ENCODE measurements at regions not wholly inside any gene's neighbourhood (a gene's known extent, or its start where the extent isn't known, plus 50 kb on each side); places are given as distances from the start of the nearest gene placed in this dataset.

DNA sequence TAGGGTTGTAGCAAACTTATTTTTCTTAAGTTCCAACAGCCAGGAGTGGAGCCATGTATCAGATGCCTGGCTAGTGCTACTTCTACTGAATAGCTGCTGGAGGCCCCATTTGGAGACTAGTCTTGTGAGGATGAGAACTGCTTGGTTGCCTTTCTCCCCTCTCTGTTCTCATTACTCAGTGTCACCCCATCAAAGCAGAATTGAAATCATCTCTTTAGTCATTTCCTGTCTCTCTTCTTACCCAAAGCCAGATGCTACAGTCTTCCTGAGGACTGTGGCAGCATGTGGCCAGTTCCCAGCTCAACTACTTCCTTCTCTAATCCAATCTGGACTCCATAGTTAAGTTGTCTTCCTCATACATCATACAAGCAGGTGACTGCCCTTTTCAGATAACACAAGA is 197.5 kb downstream of the BRINP2 start:
- CTCF ChIA-PET, result no interaction called here
- Mint-ChIP-seq H3K27me3 (ENCODE audit: low read depth) (no peaks in the 10 kb centered on the region), H3K4me1 (ENCODE audit: low read depth) (no peaks in the 10 kb centered on the region), H3K27ac (no peak overlapping the region), H3K9me3 (peaks cover 4% of the 10 kb centered on the region), H3K4me3 (no peak overlapping the region), H3K36me3 (ENCODE audit: low read depth) (no peaks in the 10 kb centered on the region)
- no peak for DNase-seq
- intact Hi-C loops (cut with micrococcal nuclease), result no loop called here

DNA sequence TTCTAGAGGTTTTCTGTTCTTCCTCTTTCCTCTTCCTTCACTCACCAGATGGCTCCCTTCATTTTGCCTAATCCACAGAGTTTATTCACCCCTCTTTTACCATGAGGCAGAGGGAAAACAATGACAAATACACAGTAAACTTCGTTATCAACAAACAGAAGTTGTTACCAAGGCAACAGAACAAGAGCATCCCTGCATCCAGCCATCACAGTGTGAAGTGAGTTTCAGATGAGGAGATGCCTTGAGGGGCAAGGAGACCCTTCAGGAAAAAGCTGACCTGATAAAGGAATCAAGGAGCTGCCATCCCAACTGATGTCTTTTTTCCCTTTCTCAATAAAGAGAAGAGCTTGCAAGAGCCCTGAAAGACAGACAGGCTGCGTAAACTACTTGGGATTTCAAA is 195.3 kb downstream of the BRINP2 start:
- CTCF ChIA-PET, result no interaction called here
- Mint-ChIP-seq H3K36me3 (ENCODE audit: low read depth) (no peaks in the 10 kb centered on the region), H3K27me3 (ENCODE audit: low read depth) (no peaks in the 10 kb centered on the region), H3K9me3 (no peaks in the 10 kb centered on the region), H3K4me3 (no peak overlapping the region), H3K4me1 (ENCODE audit: low read depth) (no peaks in the 10 kb centered on the region), H3K27ac (no peak overlapping the region)
- intact Hi-C loops (cut with micrococcal nuclease), result no loop called here
- DNase-seq, result no peak

- no peak overlapping the region for H3K27ac Mint-ChIP-seq
- no peaks in the 10 kb centered on the region for H3K27me3 Mint-ChIP-seq (ENCODE audit: low read depth)
- intact Hi-C loops (cut with micrococcal nuclease), result no loop called here
- CTCF ChIA-PET, result no interaction called here
- no peak overlapping the region for H3K4me3 Mint-ChIP-seq
- no peak for DNase-seq
- no peaks in the 10 kb centered on the region for H3K4me1 Mint-ChIP-seq (ENCODE audit: low read depth)
- H3K9me3 Mint-ChIP-seq, result no peaks in the 10 kb centered on the region
- no peaks in the 10 kb centered on the region for H3K36me3 Mint-ChIP-seq (ENCODE audit: low read depth)
Observed at GRCh38 chr1:177360791-177361190, 190.0 kb downstream of the BRINP2 start.

DNA sequence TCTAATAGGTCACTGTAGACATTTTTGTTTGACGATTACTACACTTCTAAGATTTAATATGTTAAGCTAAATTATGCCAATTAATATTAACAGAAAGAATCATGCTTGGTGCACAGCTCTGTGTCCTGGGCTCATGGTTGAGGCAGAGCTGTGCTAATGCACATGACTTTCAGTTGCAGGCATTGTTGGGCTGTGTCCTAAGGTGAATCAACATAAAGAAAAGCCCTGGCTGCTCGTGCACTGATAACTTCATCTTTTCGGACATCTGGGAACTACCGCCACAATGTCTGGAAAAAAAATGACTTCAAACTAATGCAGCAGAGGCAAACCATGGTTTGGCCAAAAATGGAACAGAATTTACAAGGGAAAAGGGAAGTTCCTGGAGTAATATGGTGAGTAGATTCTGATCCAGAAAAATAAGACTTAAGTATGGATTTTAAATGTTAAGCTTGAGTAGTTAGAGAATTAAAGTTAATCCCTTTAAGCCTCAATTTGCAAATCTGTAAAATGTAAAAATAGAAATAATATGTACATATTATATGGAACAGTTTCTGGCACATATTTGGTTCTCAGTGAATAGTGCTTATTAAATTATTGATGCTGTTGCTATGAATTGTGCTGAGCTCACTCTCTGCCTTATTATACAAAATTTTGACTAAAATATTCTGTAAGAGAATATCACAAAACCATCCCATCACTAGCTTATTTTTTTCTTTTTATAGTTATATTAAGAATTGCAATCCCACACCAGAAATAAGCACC is 186.1 kb downstream of the BRINP2 start:
- no peaks in the 10 kb centered on the region for H3K9me3 Mint-ChIP-seq
- no peaks in the 10 kb centered on the region for H3K4me1 Mint-ChIP-seq (ENCODE audit: low read depth)
- CTCF ChIA-PET, result no interaction called here
- H3K27ac Mint-ChIP-seq, result no peak overlapping the region
- DNase-seq, result no peak
- H3K4me3 Mint-ChIP-seq, result no peak overlapping the region
- H3K27me3 Mint-ChIP-seq (ENCODE audit: low read depth), result no peaks in the 10 kb centered on the region
- no peaks in the 10 kb centered on the region for H3K36me3 Mint-ChIP-seq (ENCODE audit: low read depth)
- intact Hi-C loops (cut with micrococcal nuclease), result no loop called here

- no peaks in the 10 kb centered on the region for H3K27me3 Mint-ChIP-seq (ENCODE audit: low read depth)
- no peaks in the 10 kb centered on the region for H3K4me1 Mint-ChIP-seq (ENCODE audit: low read depth)
- intact Hi-C loops (cut with micrococcal nuclease), result no loop called here
- H3K9me3 Mint-ChIP-seq, result no peaks in the 10 kb centered on the region
- H3K36me3 Mint-ChIP-seq (ENCODE audit: low read depth), result no peaks in the 10 kb centered on the region
- no peak overlapping the region for H3K27ac Mint-ChIP-seq
- H3K4me3 Mint-ChIP-seq, result no peak overlapping the region
- CTCF ChIA-PET, result interaction anchor here (1.8 kb wide), 1 partner anchor 457 kb away, joined by 3 read pairs; no protein-coding TSS in a partner anchor
- no peak for DNase-seq
Observed at GRCh38 chr1:177355575-177355974, 184.8 kb downstream of the BRINP2 start.

DNA sequence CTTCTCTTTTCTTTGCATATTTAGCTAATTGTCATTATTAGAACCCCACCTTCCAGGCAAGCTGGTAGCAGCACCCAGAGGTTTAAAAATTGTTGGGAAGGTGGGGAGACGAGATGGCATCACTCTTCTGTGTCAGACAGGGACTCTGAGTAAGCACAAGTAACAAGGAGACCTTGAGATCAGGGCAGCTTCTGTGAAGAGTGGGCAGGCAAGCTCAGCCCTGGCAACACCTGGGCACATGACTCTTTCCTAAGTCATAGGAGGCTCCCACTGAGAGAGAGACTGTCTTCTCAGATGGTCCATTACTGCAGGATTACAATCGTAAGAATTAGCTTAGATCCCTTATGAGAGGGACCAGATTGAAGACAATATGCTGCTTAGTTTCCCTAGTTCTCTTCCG is 183.5 kb downstream of the BRINP2 start:
- intact Hi-C loops (cut with micrococcal nuclease), result no loop called here
- CTCF ChIA-PET, result interaction anchor here (1.8 kb wide), 1 partner anchor 456 kb away, joined by 3 read pairs; no protein-coding TSS in a partner anchor
- DNase-seq, result no peak
- no peak overlapping the region for H3K4me3 Mint-ChIP-seq
- H3K27me3 Mint-ChIP-seq (ENCODE audit: low read depth), result no peaks in the 10 kb centered on the region
- H3K36me3 Mint-ChIP-seq (ENCODE audit: low read depth), result no peaks in the 10 kb centered on the region
- no peaks in the 10 kb centered on the region for H3K4me1 Mint-ChIP-seq (ENCODE audit: low read depth)
- H3K27ac Mint-ChIP-seq, result no peak overlapping the region
- H3K9me3 Mint-ChIP-seq, result no peaks in the 10 kb centered on the region

DNA sequence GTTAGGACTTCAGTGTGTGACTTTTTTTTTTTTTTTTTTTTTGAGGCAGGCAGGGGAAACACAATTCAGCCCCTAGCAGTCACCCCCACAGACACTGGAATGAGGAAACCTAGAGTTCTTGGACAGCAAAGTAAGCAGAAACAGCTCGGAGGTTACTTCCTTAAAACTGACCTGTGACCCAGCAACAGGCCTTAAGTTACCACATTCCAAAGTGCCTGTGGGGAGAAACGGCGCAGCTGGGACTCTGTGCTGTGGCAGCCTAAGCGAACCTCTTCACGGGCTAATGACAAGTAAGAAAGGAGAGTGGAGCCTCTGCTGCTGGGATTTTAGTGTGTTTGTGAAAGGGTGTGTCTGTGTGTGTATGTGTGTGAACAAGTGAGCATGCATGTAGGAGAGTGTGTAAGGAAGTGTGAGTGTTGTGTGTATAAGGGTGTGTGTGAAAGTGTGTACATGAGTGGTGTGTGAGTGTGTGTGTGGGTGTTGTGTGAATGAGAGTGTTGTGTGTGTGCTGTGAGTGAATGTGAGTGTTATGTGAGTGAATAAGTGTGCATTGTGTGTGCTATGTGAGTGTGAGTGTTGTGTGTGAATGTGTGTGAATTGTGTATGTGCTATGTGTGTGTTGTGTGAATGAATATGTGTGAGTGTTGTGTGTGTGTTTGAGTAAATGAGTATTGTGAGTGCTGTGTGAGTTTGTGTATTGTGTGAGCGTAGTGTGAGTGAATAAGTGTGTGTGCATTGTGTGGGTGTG is 180.8 kb downstream of the BRINP2 start:
- Mint-ChIP-seq H3K9me3 (no peaks in the 10 kb centered on the region), H3K4me1 (ENCODE audit: low read depth) (no peaks in the 10 kb centered on the region), H3K27ac (no peak overlapping the region), H3K27me3 (ENCODE audit: low read depth) (no peaks in the 10 kb centered on the region), H3K4me3 (no peak overlapping the region), H3K36me3 (ENCODE audit: low read depth) (no peaks in the 10 kb centered on the region)
- intact Hi-C loops (cut with micrococcal nuclease), result no loop called here
- DNase-seq, result no peak
- CTCF ChIA-PET, result no interaction called here

- intact Hi-C loops (cut with micrococcal nuclease), result no loop called here
- Mint-ChIP-seq H3K9me3 (no peaks in the 10 kb centered on the region), H3K27me3 (ENCODE audit: low read depth) (no peaks in the 10 kb centered on the region), H3K4me3 (no peak overlapping the region), H3K27ac (no peak overlapping the region), H3K4me1 (ENCODE audit: low read depth) (no peaks in the 10 kb centered on the region), H3K36me3 (ENCODE audit: low read depth) (no peaks in the 10 kb centered on the region)
- CTCF ChIA-PET, result no interaction called here
- DNase-seq, result no peak
Observed at GRCh38 chr1:177346790-177347359, 176.1 kb downstream of the BRINP2 start.

DNA sequence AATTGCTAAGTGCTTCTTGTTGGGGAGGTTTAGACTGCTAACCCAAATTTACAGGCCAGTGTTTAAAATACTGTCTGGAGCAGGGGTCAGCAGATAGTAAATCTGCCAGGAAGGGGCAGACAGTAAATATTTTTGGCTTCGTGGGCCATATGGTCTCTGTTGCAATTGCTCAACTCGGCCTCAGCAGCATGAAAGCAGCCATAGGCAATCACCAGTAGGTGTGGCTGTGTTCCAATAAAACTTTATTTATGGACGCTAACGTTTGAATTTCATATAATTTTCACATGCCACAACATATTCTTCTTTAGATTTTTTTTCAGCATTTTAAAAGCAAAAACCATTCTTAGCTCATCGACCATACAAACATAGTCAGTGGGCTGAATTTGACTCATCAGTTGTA is 172.7 kb downstream of the BRINP2 start:
- Mint-ChIP-seq H3K27me3 (ENCODE audit: low read depth) (no peaks in the 10 kb centered on the region), H3K4me3 (no peak overlapping the region), H3K27ac (no peak overlapping the region), H3K9me3 (no peaks in the 10 kb centered on the region), H3K36me3 (ENCODE audit: low read depth) (no peaks in the 10 kb centered on the region), H3K4me1 (ENCODE audit: low read depth) (no peaks in the 10 kb centered on the region)
- intact Hi-C loops (cut with micrococcal nuclease), result no loop called here
- CTCF ChIA-PET, result no interaction called here
- no peak for DNase-seq

DNA sequence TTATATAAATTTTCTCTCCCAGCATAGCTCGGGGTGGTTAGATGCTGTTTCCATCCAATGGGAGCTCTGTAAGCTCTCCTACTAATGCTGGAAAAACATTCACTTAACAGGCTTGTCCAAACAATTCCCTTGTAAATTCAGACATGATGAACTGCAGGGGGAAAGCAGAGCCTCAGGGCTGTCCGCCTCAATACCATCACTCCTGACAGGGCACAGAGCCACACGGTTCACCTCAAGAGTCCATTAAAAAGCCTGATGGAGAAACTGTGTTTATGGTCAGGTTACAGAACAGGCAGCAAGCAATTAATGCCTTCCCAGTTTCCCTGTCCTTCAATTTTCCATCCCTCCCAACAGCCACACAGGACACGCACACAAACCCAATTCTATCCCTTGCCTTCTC is 171.0 kb downstream of the BRINP2 start:
- H3K4me1 Mint-ChIP-seq (ENCODE audit: low read depth), result no peaks in the 10 kb centered on the region
- no peak overlapping the region for H3K4me3 Mint-ChIP-seq
- no peak for DNase-seq
- H3K27me3 Mint-ChIP-seq (ENCODE audit: low read depth), result no peaks in the 10 kb centered on the region
- CTCF ChIA-PET, result interaction anchor here (0.7 kb wide), 1 partner anchor 80 kb away, joined by 3 read pairs; no protein-coding TSS in a partner anchor
- H3K36me3 Mint-ChIP-seq (ENCODE audit: low read depth), result no peaks in the 10 kb centered on the region
- no peak overlapping the region for H3K27ac Mint-ChIP-seq
- intact Hi-C loops (cut with micrococcal nuclease), result no loop called here
- no peaks in the 10 kb centered on the region for H3K9me3 Mint-ChIP-seq

GRCh38 chr1:177340601-177341067 is 169.9 kb downstream of the BRINP2 start:
- no peak overlapping the region for H3K27ac Mint-ChIP-seq
- no peaks in the 10 kb centered on the region for H3K4me1 Mint-ChIP-seq (ENCODE audit: low read depth)
- H3K27me3 Mint-ChIP-seq (ENCODE audit: low read depth), result no peaks in the 10 kb centered on the region
- no peak for DNase-seq
- CTCF ChIA-PET, result no interaction called here
- H3K4me3 Mint-ChIP-seq, result no peak overlapping the region
- intact Hi-C loops (cut with micrococcal nuclease), result no loop called here
- H3K9me3 Mint-ChIP-seq, result no peaks in the 10 kb centered on the region
- H3K36me3 Mint-ChIP-seq (ENCODE audit: low read depth), result no peaks in the 10 kb centered on the region

DNA sequence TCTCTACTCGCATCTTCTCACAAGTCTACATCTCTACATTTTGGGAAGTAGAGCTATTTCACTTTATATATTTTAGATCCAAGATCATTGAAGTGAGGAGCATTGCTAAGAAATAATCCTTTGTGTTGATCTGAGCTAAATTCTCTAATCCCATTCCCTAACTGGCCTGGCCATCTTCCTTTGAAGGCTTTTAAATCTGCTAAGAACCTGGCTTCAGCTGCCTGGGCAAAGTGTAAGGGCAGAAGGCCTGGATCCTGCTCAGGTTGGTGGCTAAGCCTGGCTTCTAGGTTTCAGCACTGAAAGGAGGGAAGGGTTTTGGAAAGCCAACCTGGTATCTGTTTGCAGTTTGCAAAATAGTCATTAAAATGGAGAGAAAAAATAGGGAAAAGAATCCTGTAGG is 167.6 kb downstream of the BRINP2 start:
- CTCF ChIA-PET, result interaction anchor here (0.6 kb wide), 1 partner anchor 502 kb away, joined by 3 read pairs; no protein-coding TSS in a partner anchor
- H3K36me3 Mint-ChIP-seq (ENCODE audit: low read depth), result no peaks in the 10 kb centered on the region
- H3K27ac Mint-ChIP-seq, result no peak overlapping the region

GRCh38 chr1:177334903-177335302 is 164.1 kb downstream of the BRINP2 start:
- Mint-ChIP-seq H3K36me3 (ENCODE audit: low read depth) (no peaks in the 10 kb centered on the region), H3K4me1 (ENCODE audit: low read depth) (no peaks in the 10 kb centered on the region), H3K27me3 (ENCODE audit: low read depth) (no peaks in the 10 kb centered on the region), H3K27ac (no peak overlapping the region), H3K9me3 (no peaks in the 10 kb centered on the region), H3K4me3 (no peak overlapping the region)
- CTCF ChIA-PET, result no interaction called here
- no peak for DNase-seq
- intact Hi-C loops (cut with micrococcal nuclease), result no loop called here

More for the DNA sequence above, 167.6 kb downstream of the BRINP2 start:
- no peak overlapping the region for H3K4me3 Mint-ChIP-seq
- no peaks in the 10 kb centered on the region for H3K4me1 Mint-ChIP-seq (ENCODE audit: low read depth)
- H3K27me3 Mint-ChIP-seq (ENCODE audit: low read depth), result no peaks in the 10 kb centered on the region
- no peak for DNase-seq
- intact Hi-C loops (cut with micrococcal nuclease), result no loop called here
- no peaks in the 10 kb centered on the region for H3K9me3 Mint-ChIP-seq

Data from activated naive CD4-positive, alpha-beta T cell treated with anti-CD3 and anti-CD28 coated beads for 36 hours (primary cell).